Dendritic cell treated with granulocyte-macrophage colony-stimulating factor and Interleukin-4, amounts not matched to agents 40 ng/mL and 50 ng/mL, for 4 days (primary cell): ENCODE measurements at regions not wholly inside any gene's neighbourhood (a gene's known extent, or its start where the extent isn't known, plus 50 kb on each side); places are given as distances from the start of the nearest gene placed in this dataset.

Experiments
- H3K27ac Mint-ChIP-seq: one replicate; pipeline ENCODE4 v1.8.0; 2022; ENCODE audit warnings: mild to moderate bottlenecking, mixed read lengths
- H3K27me3 Mint-ChIP-seq: one replicate; pipeline ENCODE4 v1.8.0; 2022; ENCODE audit warnings: mild to moderate bottlenecking, mixed read lengths
- H3K36me3 Mint-ChIP-seq: one replicate; pipeline ENCODE4 v1.8.0; 2022; ENCODE audit warnings: low read depth, mixed read lengths
- H3K4me1 Mint-ChIP-seq: one replicate; pipeline ENCODE4 v1.8.0; 2022; ENCODE audit warnings: low read depth, mixed read lengths
- H3K4me3 Mint-ChIP-seq: one replicate; pipeline ENCODE4 v1.8.0; 2022; ENCODE audit warnings: mild to moderate bottlenecking, moderate library complexity, mixed read lengths
- H3K9me3 Mint-ChIP-seq: one replicate; pipeline ENCODE4 v1.8.0; 2022; ENCODE audit warnings: mixed read lengths
- intact Hi-C: fragments of 100-400 bp; cut with micrococcal nuclease; formaldehyde crosslinking; loops from one replicate; pipeline ENCODE4 v1.15.0; 2022

GRCh38 chr15:93244696-93245660 is 156.0 kb upstream of the RGMA start:
- H3K27me3 Mint-ChIP-seq: peaks cover 4% of the 10 kb centered on the region
- no peak overlapping the region for H3K4me3 Mint-ChIP-seq
- H3K9me3 Mint-ChIP-seq: no peaks in the 10 kb centered on the region
- intact Hi-C loops: no loop called here
- H3K36me3 Mint-ChIP-seq: no peaks in the 10 kb centered on the region
- no peak overlapping the region for H3K27ac Mint-ChIP-seq
- peaks cover 31% of the 10 kb centered on the region for H3K4me1 Mint-ChIP-seq

GRCh38 chr15:93243573-93243972 is 154.6 kb upstream of the RGMA start:
- H3K4me1 Mint-ChIP-seq: peaks cover 24% of the 10 kb centered on the region
- intact Hi-C loops: no loop called here
- H3K4me3 Mint-ChIP-seq: no peak overlapping the region
- no peaks in the 10 kb centered on the region for H3K27me3 Mint-ChIP-seq
- H3K36me3 Mint-ChIP-seq: no peaks in the 10 kb centered on the region
- no peak overlapping the region for H3K27ac Mint-ChIP-seq
- no peaks in the 10 kb centered on the region for H3K9me3 Mint-ChIP-seq

- Mint-ChIP-seq H3K27me3 (no peaks in the 10 kb centered on the region), H3K4me1 (peaks cover 12% of the 10 kb centered on the region), H3K27ac (no peak overlapping the region), H3K9me3 (no peaks in the 10 kb centered on the region), H3K36me3 (no peaks in the 10 kb centered on the region), H3K4me3 (no peak overlapping the region)
- intact Hi-C loops: no loop called here
These were observed 152.9 kb upstream of the RGMA start for GRCh38 chr15:93241696-93242585.

GRCh38 chr15:93239993-93240392 is 151.0 kb upstream of the RGMA start:
- H3K9me3 Mint-ChIP-seq: no peaks in the 10 kb centered on the region
- intact Hi-C loops: no loop called here
- H3K27ac Mint-ChIP-seq: no peak overlapping the region
- H3K36me3 Mint-ChIP-seq: no peaks in the 10 kb centered on the region
- no peaks in the 10 kb centered on the region for H3K27me3 Mint-ChIP-seq
- no peak overlapping the region for H3K4me3 Mint-ChIP-seq
- peaks cover 22% of the 10 kb centered on the region for H3K4me1 Mint-ChIP-seq

- intact Hi-C loops: no loop called here
- Mint-ChIP-seq H3K27ac (no peak overlapping the region), H3K4me1 (peaks cover 22% of the 10 kb centered on the region), H3K27me3 (no peaks in the 10 kb centered on the region), H3K4me3 (no peak overlapping the region), H3K36me3 (no peaks in the 10 kb centered on the region), H3K9me3 (no peaks in the 10 kb centered on the region)
These were observed 150.6 kb upstream of the RGMA start for GRCh38 chr15:93239591-93239990.

GRCh38 chr15:93238641-93239040 is 149.6 kb upstream of the RGMA start:
- H3K27ac Mint-ChIP-seq: no peak overlapping the region
- no peaks in the 10 kb centered on the region for H3K9me3 Mint-ChIP-seq
- H3K27me3 Mint-ChIP-seq: no peaks in the 10 kb centered on the region
- H3K4me1 Mint-ChIP-seq: peaks cover 22% of the 10 kb centered on the region
- H3K36me3 Mint-ChIP-seq: no peaks in the 10 kb centered on the region
- intact Hi-C loops: no loop called here
- H3K4me3 Mint-ChIP-seq: no peak overlapping the region

- Mint-ChIP-seq H3K4me1 (peaks cover 24% of the 10 kb centered on the region), H3K27ac (peak overlapping the region; percentile 95), H3K27me3 (no peaks in the 10 kb centered on the region), H3K9me3 (no peaks in the 10 kb centered on the region), H3K36me3 (no peaks in the 10 kb centered on the region), H3K4me3 (peak overlapping the region; percentile 80)
- intact Hi-C loops: loop anchor here (2.0 kb wide), 1 partner anchor 15 kb away; no protein-coding TSS in a partner anchor
These were observed 147.1 kb upstream of the RGMA start for GRCh38 chr15:93235926-93236780.

- intact Hi-C loops: no loop called here
- H3K27me3 Mint-ChIP-seq: no peaks in the 10 kb centered on the region
- no peaks in the 10 kb centered on the region for H3K36me3 Mint-ChIP-seq
- peaks cover 2% of the 10 kb centered on the region for H3K9me3 Mint-ChIP-seq
- no peak overlapping the region for H3K4me3 Mint-ChIP-seq
- H3K4me1 Mint-ChIP-seq: peaks cover 27% of the 10 kb centered on the region
- peak overlapping the region; percentile 95 for H3K27ac Mint-ChIP-seq
These were observed 146.3 kb upstream of the RGMA start for GRCh38 chr15:93235269-93235668.

- Mint-ChIP-seq H3K36me3 (no peaks in the 10 kb centered on the region), H3K27ac (no peak overlapping the region), H3K4me3 (no peak overlapping the region), H3K27me3 (no peaks in the 10 kb centered on the region), H3K9me3 (peaks cover 18% of the 10 kb centered on the region), H3K4me1 (peaks cover 27% of the 10 kb centered on the region)
- intact Hi-C loops: no loop called here
These were observed 144.7 kb upstream of the RGMA start for GRCh38 chr15:93233710-93234109.

- Mint-ChIP-seq H3K9me3 (peaks cover 20% of the 10 kb centered on the region), H3K4me1 (peaks cover 27% of the 10 kb centered on the region), H3K4me3 (no peak overlapping the region), H3K27ac (no peak overlapping the region), H3K36me3 (no peaks in the 10 kb centered on the region), H3K27me3 (no peaks in the 10 kb centered on the region)
- intact Hi-C loops: no loop called here
These were observed 143.8 kb upstream of the RGMA start for GRCh38 chr15:93232845-93233244.

- Mint-ChIP-seq H3K36me3 (no peaks in the 10 kb centered on the region), H3K27me3 (no peaks in the 10 kb centered on the region), H3K27ac (peak overlapping the region; percentile 8), H3K4me3 (no peak overlapping the region), H3K4me1 (peaks cover 24% of the 10 kb centered on the region), H3K9me3 (peaks cover 20% of the 10 kb centered on the region)
- intact Hi-C loops: no loop called here
These were observed 143.0 kb upstream of the RGMA start for GRCh38 chr15:93231994-93232393.

- peaks cover 20% of the 10 kb centered on the region for H3K9me3 Mint-ChIP-seq
- intact Hi-C loops: no loop called here
- peaks cover 26% of the 10 kb centered on the region for H3K4me1 Mint-ChIP-seq
- no peaks in the 10 kb centered on the region for H3K36me3 Mint-ChIP-seq
- no peak overlapping the region for H3K4me3 Mint-ChIP-seq
- no peaks in the 10 kb centered on the region for H3K27me3 Mint-ChIP-seq
- no peak overlapping the region for H3K27ac Mint-ChIP-seq
These were observed 142.4 kb upstream of the RGMA start for GRCh38 chr15:93231261-93231925.

GRCh38 chr15:93228546-93228945 is 139.5 kb upstream of the RGMA start:
- no peaks in the 10 kb centered on the region for H3K36me3 Mint-ChIP-seq
- intact Hi-C loops: no loop called here
- no peak overlapping the region for H3K4me3 Mint-ChIP-seq
- H3K4me1 Mint-ChIP-seq: peaks cover 26% of the 10 kb centered on the region
- H3K9me3 Mint-ChIP-seq: peaks cover 20% of the 10 kb centered on the region
- no peak overlapping the region for H3K27ac Mint-ChIP-seq
- H3K27me3 Mint-ChIP-seq: no peaks in the 10 kb centered on the region
